Thyroid gland (tissue), 4 donors: ENCODE measurements at regions not wholly inside any gene's neighbourhood (a gene's known extent, or its start where the extent isn't known, plus 50 kb on each side); places are given as distances from the start of the nearest gene placed in this dataset.

Source experiments
- POLR2A ChIP-seq, 2 donors: fragments of 450-650 bp; IDR thresholded peaks; one replicate each; pipeline ENCODE4 v1.6.1; 2017; ENCODE audit warnings: antibody characterized with exemption in 2 of 2, mild to moderate bottlenecking in 2 of 2, moderate library complexity in 1 of 2
- TF ChIP-seq, protein P1 (sequence below), 6 experiments: fragments of 200-600 bp in 3 of 6; fragments of 450-650 bp in 3 of 6; sonication (generic) in 3 of 6; IDR thresholded peaks; one replicate each; pipeline ENCODE4 v1.5.1; 2016 to 2019; ENCODE audit warnings: antibody characterized with exemption in 6 of 6, mild to moderate bottlenecking in 2 of 6, inconsistent platforms in 1 of 6, moderate library complexity in 1 of 6

DNA sequence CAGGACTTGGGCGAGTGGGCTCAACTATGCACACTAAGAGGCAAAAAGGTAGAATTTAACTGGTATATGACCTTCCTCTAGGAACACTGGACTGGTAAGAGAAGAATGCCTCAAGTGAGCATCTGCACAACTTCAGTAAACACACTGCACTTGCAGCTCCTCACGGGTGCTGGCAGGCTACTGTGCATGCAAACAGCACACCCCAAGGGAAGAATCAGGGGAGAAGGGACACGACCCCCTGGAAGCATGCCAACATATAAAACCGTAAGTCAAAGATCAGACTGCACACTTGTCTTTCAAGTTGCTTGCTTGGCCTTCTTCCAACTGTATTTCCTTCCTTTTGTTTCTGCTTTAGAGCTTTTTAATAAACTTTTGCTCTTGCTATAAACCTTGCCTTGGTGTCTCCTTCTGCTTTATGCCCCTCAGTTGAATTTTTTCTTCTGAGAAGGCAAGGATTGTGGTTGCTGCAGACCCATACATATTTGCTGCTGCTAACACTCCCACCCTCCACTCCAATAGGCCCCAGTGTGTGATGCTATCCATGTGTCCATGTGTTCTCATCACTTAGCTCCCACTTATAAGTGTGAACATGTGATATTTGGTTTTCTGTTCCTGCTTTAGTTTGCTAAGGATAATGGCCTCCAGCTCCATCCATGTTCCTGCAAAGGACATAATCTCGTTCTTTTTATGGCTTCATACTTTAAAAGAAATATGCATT is 263.7 kb upstream of the SPOPL start:
- no peak for TF ChIP-seq POLR2A (IDR thresholded peaks at IDR 0.05)
- TF ChIP-seq, protein P1, sequence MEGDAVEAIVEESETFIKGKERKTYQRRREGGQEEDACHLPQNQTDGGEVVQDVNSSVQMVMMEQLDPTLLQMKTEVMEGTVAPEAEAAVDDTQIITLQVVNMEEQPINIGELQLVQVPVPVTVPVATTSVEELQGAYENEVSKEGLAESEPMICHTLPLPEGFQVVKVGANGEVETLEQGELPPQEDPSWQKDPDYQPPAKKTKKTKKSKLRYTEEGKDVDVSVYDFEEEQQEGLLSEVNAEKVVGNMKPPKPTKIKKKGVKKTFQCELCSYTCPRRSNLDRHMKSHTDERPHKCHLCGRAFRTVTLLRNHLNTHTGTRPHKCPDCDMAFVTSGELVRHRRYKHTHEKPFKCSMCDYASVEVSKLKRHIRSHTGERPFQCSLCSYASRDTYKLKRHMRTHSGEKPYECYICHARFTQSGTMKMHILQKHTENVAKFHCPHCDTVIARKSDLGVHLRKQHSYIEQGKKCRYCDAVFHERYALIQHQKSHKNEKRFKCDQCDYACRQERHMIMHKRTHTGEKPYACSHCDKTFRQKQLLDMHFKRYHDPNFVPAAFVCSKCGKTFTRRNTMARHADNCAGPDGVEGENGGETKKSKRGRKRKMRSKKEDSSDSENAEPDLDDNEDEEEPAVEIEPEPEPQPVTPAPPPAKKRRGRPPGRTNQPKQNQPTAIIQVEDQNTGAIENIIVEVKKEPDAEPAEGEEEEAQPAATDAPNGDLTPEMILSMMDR (IDR thresholded peaks at IDR 0.05): no peak
